ENCODE measurements at regions not wholly inside any gene's neighbourhood (a gene's known extent, or its start where the extent isn't known, plus 50 kb on each side); places are given as distances from the start of the nearest gene placed in this dataset.

GRCh38 chr6:145372671-145373151 lies 362.6 kb downstream of the EPM2A start:
- H3T11ph ChIP-seq (ENCODE audit: low read length): no peak overlapping the region
- Mint-ChIP-seq H3K4me3 (no peak overlapping the region), H3K9me3 (peaks cover 5 to 7% of the 10 kb centered on the region in 2 experiments; a peak in 4 of 5 replicates), H3K27ac (no peak overlapping the region), H3K4me1 (no peaks in the 10 kb centered on the region), H3K36me3 (ENCODE audit: insufficient read depth in 1 of 3, low read depth in 3 of 3) (peaks cover 1 to 7% (median 6%) of the 10 kb centered on the region in 3 experiments; a peak in 6 of 7 replicates), H3K27me3 (ENCODE audit: low read depth) (no peaks in the 10 kb centered on the region; the same call in 1 of the 2 replicates)
- no peak overlapping the region for H3K14ac ChIP-seq (ENCODE audit: insufficient read depth, low read length)
- H2BK12ac ChIP-seq (ENCODE audit: insufficient read length, low read depth, low read length): no peak overlapping the region
- no peaks in the 10 kb centered on the region for H3K79me1 ChIP-seq (ENCODE audit: insufficient read depth, low read depth, low read length, poor library complexity, severe bottlenecking)
- no CpG with 5 or more reads among the region's 4 CpGs for WGBS (ENCODE audit: extremely low coverage, insufficient read length, low lambda C conversion rate)
- no peak overlapping the region for H2AK5ac ChIP-seq (ENCODE audit: insufficient read length, low read length)
- H3K23me2 ChIP-seq (ENCODE audit: insufficient read length, low read depth, low read length, poor library complexity, severe bottlenecking): no peaks in the 10 kb centered on the region
- H3K23ac ChIP-seq (ENCODE audit: insufficient read length, low read depth, low read length): no peak overlapping the region
- no peaks in the 10 kb centered on the region for H3K27me3 ChIP-seq (ENCODE audit: insufficient read depth, low read length)
- H2BK20ac ChIP-seq (ENCODE audit: low read depth, low read length, poor library complexity, severe bottlenecking): no peak overlapping the region
- no peak overlapping the region for H3K4ac ChIP-seq (ENCODE audit: low read depth, low read length)
- H3K4me2 ChIP-seq (ENCODE audit: insufficient read depth, insufficient read length, low read length): no peak overlapping the region
- no peaks in the 10 kb centered on the region for H3K9me3 ChIP-seq (ENCODE audit: control insufficient read depth, low read depth, low read length)
- no peak for TF ChIP-seq CTCF (conservative IDR thresholded peaks at IDR 0.05)
- peaks cover 3% of the 10 kb centered on the region for H4K20me1 ChIP-seq (ENCODE audit: control insufficient read depth, insufficient read depth, insufficient read length)
- DNase-seq: no peak
- no peaks in the 10 kb centered on the region for H3K79me2 ChIP-seq (ENCODE audit: insufficient read depth, low read length)
- H3K9ac ChIP-seq (ENCODE audit: extremely low read depth, insufficient read length, low read length): no peak overlapping the region
- no peak overlapping the region for H2BK15ac ChIP-seq (ENCODE audit: low read depth, low read length)
- no peak overlapping the region for H4K91ac ChIP-seq (ENCODE audit: insufficient read length, low read depth, low read length)
- H3K18ac ChIP-seq (ENCODE audit: insufficient read length, low read depth, low read length): no peak overlapping the region
- no peak overlapping the region for H4K5ac ChIP-seq (ENCODE audit: insufficient read length, low read depth, low read length)
- no peak overlapping the region for H3K27ac ChIP-seq (ENCODE audit: insufficient read length, low read depth, low read length)
- no peak overlapping the region for H2AFZ ChIP-seq (ENCODE audit: low read length)
- no peaks in the 10 kb centered on the region for H3K4me1 ChIP-seq (ENCODE audit: insufficient read depth, low read length)
- no peak overlapping the region for H2BK5ac ChIP-seq (ENCODE audit: insufficient read length, low read length)
- H3K56ac ChIP-seq (ENCODE audit: insufficient read length, low read depth, low read length): no peak overlapping the region
- H4K8ac ChIP-seq (replicated peaks; ENCODE audit: insufficient read length, low read depth, low read length): no peak overlapping the region
- H2BK120ac ChIP-seq (ENCODE audit: low read depth, low read length, poor library complexity, severe bottlenecking): no peak overlapping the region

Measured in H9 (cell line).